SH-SY5Y (cell line): ENCODE measurements at regions not wholly inside any gene's neighbourhood (a gene's known extent, or its start where the extent isn't known, plus 50 kb on each side); places are given as distances from the start of the nearest gene placed in this dataset.

Source experiments
- GATA2 ChIP-seq: IDR thresholded peaks from 2 replicates; pipeline ENCODE4 v1.6.1; 2011; ENCODE audit warnings: mild to moderate bottlenecking, low read depth, low read length
- GATA3 ChIP-seq: IDR thresholded peaks from 2 replicates; pipeline ENCODE4 v1.6.1; 2011; ENCODE audit warnings: low read depth, mild to moderate bottlenecking, low read length, moderate library complexity

DNA sequence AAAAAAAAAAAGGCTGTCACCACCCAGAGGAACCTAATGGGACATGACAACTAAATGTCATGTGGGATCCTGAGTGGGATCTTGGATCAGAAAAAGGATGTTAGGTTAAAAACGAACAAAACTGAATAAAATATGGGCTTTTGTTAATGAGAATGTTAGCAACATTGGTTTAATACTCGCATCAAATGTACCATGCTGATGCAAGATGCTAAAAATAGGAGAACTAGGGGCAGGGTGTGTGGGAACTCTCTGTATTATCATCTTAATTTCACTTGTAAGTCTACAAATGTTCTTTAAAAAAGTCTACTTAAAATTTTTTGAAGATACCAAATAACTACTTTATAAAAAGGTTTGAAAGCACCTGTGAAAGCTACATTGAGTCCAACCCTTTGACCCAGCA lies 88.8 kb upstream of the PRR5 start:
- TF ChIP-seq GATA2: no peak
- no peak for TF ChIP-seq GATA3
